ENCODE measurements at regions not wholly inside any gene's neighbourhood (a gene's known extent, or its start where the extent isn't known, plus 50 kb on each side); places are given as distances from the start of the nearest gene placed in this dataset.

- H3K27ac ChIP-seq = peak overlapping the region; percentile 100
- peak overlapping the region; percentile 59 for H3K4me3 ChIP-seq
- TF ChIP-seq POLR2AphosphoS5 (IDR thresholded peaks at IDR 0.05; ENCODE audit: borderline replicate concordance, low read depth, low read length) (no peak; the same call in 1 of the 2 replicates), FOXP2 (optimal IDR thresholded peaks at IDR 0.05; ENCODE audit: control extremely low read depth, extremely low read length, insufficient read depth) (no peak), EZH2 (IDR thresholded peaks at IDR 0.05) (no peak)
- no peaks in the 10 kb centered on the region for H3K9me3 ChIP-seq (ENCODE audit: low read depth, low read length)
- peak overlapping the region; percentile 83 for H3K9ac ChIP-seq (ENCODE audit: insufficient read length)
- DNase-seq (ENCODE audit: low read depth, low spot score) = no peak
- H3K36me3 ChIP-seq (ENCODE audit: insufficient read depth, low read length) = no peaks in the 10 kb centered on the region
These were observed 197.3 kb upstream of the LDB2 start for GRCh38 chr4:17095771-17096170.

- no peak for TF ChIP-seq EZH2 (IDR thresholded peaks at IDR 0.05)
- no peak for TF ChIP-seq FOXP2 (optimal IDR thresholded peaks at IDR 0.05; ENCODE audit: control extremely low read depth, extremely low read length, insufficient read depth)
- TF ChIP-seq POLR2AphosphoS5 (IDR thresholded peaks at IDR 0.05; ENCODE audit: borderline replicate concordance, low read depth, low read length) = no peak
- H3K9me3 ChIP-seq (ENCODE audit: low read depth, low read length) = no peaks in the 10 kb centered on the region
- DNase-seq (ENCODE audit: low read depth, low spot score) = no peak
- peak overlapping the region; percentile 100 for H3K27ac ChIP-seq
- H3K4me3 ChIP-seq = peak overlapping the region; percentile 59
- H3K9ac ChIP-seq (ENCODE audit: insufficient read length) = peak overlapping the region; percentile 83
- H3K36me3 ChIP-seq (ENCODE audit: insufficient read depth, low read length) = no peaks in the 10 kb centered on the region
These were observed 196.4 kb upstream of the LDB2 start for GRCh38 chr4:17094876-17095210.

GRCh38 chr4:17094159-17094875 lies 195.9 kb upstream of the LDB2 start:
- H3K27ac ChIP-seq = peak overlapping the region; percentile 100
- H3K4me3 ChIP-seq = peak overlapping the region; percentile 59
- peak; percentile 57; the same call in 1 of the 2 replicates for TF ChIP-seq POLR2AphosphoS5 (IDR thresholded peaks at IDR 0.05; ENCODE audit: borderline replicate concordance, low read depth, low read length)
- TF ChIP-seq FOXP2 (optimal IDR thresholded peaks at IDR 0.05; ENCODE audit: control extremely low read depth, extremely low read length, insufficient read depth) = no peak
- TF ChIP-seq EZH2 (IDR thresholded peaks at IDR 0.05) = no peak
- H3K9me3 ChIP-seq (ENCODE audit: low read depth, low read length) = no peaks in the 10 kb centered on the region
- peak; percentile 89 for DNase-seq (ENCODE audit: low read depth, low spot score)
- no peaks in the 10 kb centered on the region for H3K36me3 ChIP-seq (ENCODE audit: insufficient read depth, low read length)
- peak overlapping the region; percentile 83 for H3K9ac ChIP-seq (ENCODE audit: insufficient read length)

- TF ChIP-seq POLR2AphosphoS5 (IDR thresholded peaks at IDR 0.05; ENCODE audit: borderline replicate concordance, low read depth, low read length) (no peak), FOXP2 (optimal IDR thresholded peaks at IDR 0.05; ENCODE audit: control extremely low read depth, extremely low read length, insufficient read depth) (no peak), EZH2 (IDR thresholded peaks at IDR 0.05) (no peak)
- DNase-seq (ENCODE audit: low read depth, low spot score) = no peak
- H3K36me3 ChIP-seq (ENCODE audit: insufficient read depth, low read length) = no peaks in the 10 kb centered on the region
- H3K4me3 ChIP-seq = 0 out of 2 replicates have a peak overlapping the region, but pooled peaks have one; percentile 36
- H3K9ac ChIP-seq (ENCODE audit: insufficient read length) = peak overlapping the region; percentile 69
- H3K27ac ChIP-seq = peak overlapping the region; percentile 100
- H3K9me3 ChIP-seq (ENCODE audit: low read depth, low read length) = no peaks in the 10 kb centered on the region
These were observed 195.0 kb upstream of the LDB2 start for GRCh38 chr4:17093481-17093880.

GRCh38 chr4:17092736-17093437 lies 194.4 kb upstream of the LDB2 start:
- H3K9ac ChIP-seq (ENCODE audit: insufficient read length) = peak overlapping the region; percentile 69
- no peaks in the 10 kb centered on the region for H3K36me3 ChIP-seq (ENCODE audit: insufficient read depth, low read length)
- H3K9me3 ChIP-seq (ENCODE audit: low read depth, low read length) = no peaks in the 10 kb centered on the region
- no peak for TF ChIP-seq FOXP2 (optimal IDR thresholded peaks at IDR 0.05; ENCODE audit: control extremely low read depth, extremely low read length, insufficient read depth)
- TF ChIP-seq EZH2 (IDR thresholded peaks at IDR 0.05) = no peak
- TF ChIP-seq POLR2AphosphoS5 (IDR thresholded peaks at IDR 0.05; ENCODE audit: borderline replicate concordance, low read depth, low read length) = no peak
- H3K4me3 ChIP-seq = 0 out of 2 replicates have a peak overlapping the region, but pooled peaks have one; percentile 36
- DNase-seq (ENCODE audit: low read depth, low spot score) = no peak
- peak overlapping the region; percentile 100 for H3K27ac ChIP-seq

GRCh38 chr4:17091104-17091503 lies 192.7 kb upstream of the LDB2 start:
- no peaks in the 10 kb centered on the region for H3K9me3 ChIP-seq (ENCODE audit: low read depth, low read length)
- DNase-seq (ENCODE audit: low read depth, low spot score) = no peak
- peak overlapping the region; percentile 100 for H3K27ac ChIP-seq
- H3K9ac ChIP-seq (ENCODE audit: insufficient read length) = no peak overlapping the region
- no peaks in the 10 kb centered on the region for H3K36me3 ChIP-seq (ENCODE audit: insufficient read depth, low read length)
- H3K4me3 ChIP-seq = no peak overlapping the region
- TF ChIP-seq EZH2 (IDR thresholded peaks at IDR 0.05) = no peak
- no peak for TF ChIP-seq FOXP2 (optimal IDR thresholded peaks at IDR 0.05; ENCODE audit: control extremely low read depth, extremely low read length, insufficient read depth)
- no peak for TF ChIP-seq POLR2AphosphoS5 (IDR thresholded peaks at IDR 0.05; ENCODE audit: borderline replicate concordance, low read depth, low read length)

- Histone ChIP-seq H3K9ac (ENCODE audit: insufficient read length) (no peak overlapping the region), H3K36me3 (ENCODE audit: insufficient read depth, low read length) (no peaks in the 10 kb centered on the region), H3K4me3 (no peak overlapping the region), H3K27ac (no peak overlapping the region), H3K9me3 (ENCODE audit: low read depth, low read length) (no peaks in the 10 kb centered on the region)
- TF ChIP-seq EZH2 (IDR thresholded peaks at IDR 0.05) = no peak
- no peak for TF ChIP-seq FOXP2 (optimal IDR thresholded peaks at IDR 0.05; ENCODE audit: control extremely low read depth, extremely low read length, insufficient read depth)
- TF ChIP-seq POLR2AphosphoS5 (IDR thresholded peaks at IDR 0.05; ENCODE audit: borderline replicate concordance, low read depth, low read length) = no peak
- no peak for DNase-seq (ENCODE audit: low read depth, low spot score)
These were observed 191.6 kb upstream of the LDB2 start for GRCh38 chr4:17090063-17090462.

GRCh38 chr4:17085416-17085815 lies 187.0 kb upstream of the LDB2 start:
- TF ChIP-seq FOXP2 (optimal IDR thresholded peaks at IDR 0.05; ENCODE audit: control extremely low read depth, extremely low read length, insufficient read depth) (no peak), POLR2AphosphoS5 (IDR thresholded peaks at IDR 0.05; ENCODE audit: borderline replicate concordance, low read depth, low read length) (no peak), EZH2 (IDR thresholded peaks at IDR 0.05) (no peak)
- H3K27ac ChIP-seq = no peak overlapping the region
- no peak for DNase-seq (ENCODE audit: low read depth, low spot score)
- H3K9me3 ChIP-seq (ENCODE audit: low read depth, low read length) = no peaks in the 10 kb centered on the region
- no peak overlapping the region for H3K9ac ChIP-seq (ENCODE audit: insufficient read length)
- no peak overlapping the region for H3K4me3 ChIP-seq
- H3K36me3 ChIP-seq (ENCODE audit: insufficient read depth, low read length) = no peaks in the 10 kb centered on the region

All from SK-N-MC (cell line).